ENCODE measurements at regions not wholly inside any gene's neighbourhood (a gene's known extent, or its start where the extent isn't known, plus 50 kb on each side); places are given as distances from the start of the nearest gene placed in this dataset.

GRCh38 chr3:43865351-43865750 lies 174.6 kb downstream of the ABHD5 start:
- Histone ChIP-seq H3K9ac (ENCODE audit: low read depth, low read length, poor library complexity) (peak overlapping the region; percentile 0), H4K91ac (ENCODE audit: low read depth, low read length, poor library complexity) (no peak overlapping the region), H3K27ac (replicated peaks; ENCODE audit: low read length) (no peak overlapping the region), H3K36me3 (replicated peaks in 1 of 2; ENCODE audit: control insufficient read depth in 2 of 2, insufficient read depth in 2 of 2, low read length in 2 of 2) (no peaks in the 10 kb centered on the region), H2AK5ac (ENCODE audit: low read depth, low read length) (no peak overlapping the region), H3K4me3 (ENCODE audit: low read length in 2 of 2) (no peak overlapping the region), H3K4me2 (ENCODE audit: insufficient read depth, low read length, poor library complexity, severe bottlenecking) (no peak overlapping the region), H4K8ac (ENCODE audit: low read depth, low read length) (no peak overlapping the region), H3K4ac (ENCODE audit: low read length) (no peak overlapping the region), H2BK120ac (ENCODE audit: low read depth, low read length) (no peak overlapping the region), H3K23ac (ENCODE audit: low read depth, low read length, poor library complexity) (no peak overlapping the region), H2BK12ac (ENCODE audit: low read length) (no peak overlapping the region), H2AFZ (ENCODE audit: low read length) (no peak overlapping the region), H3K18ac (ENCODE audit: low read length) (no peak overlapping the region), H3K27me3 (ENCODE audit: control insufficient read depth in 3 of 3, insufficient read depth in 3 of 3, low read depth in 1 of 3, low read length in 3 of 3) (peaks cover 0 to 4% (median 0%) of the 10 kb centered on the region in 3 experiments), H3K9me3 (replicated peaks in 1 of 2; ENCODE audit: control insufficient read depth in 2 of 2, insufficient read depth in 1 of 2, low read depth in 1 of 2, low read length in 2 of 2) (no peaks in the 10 kb centered on the region), H2BK15ac (ENCODE audit: low read length) (no peak overlapping the region), H2BK5ac (ENCODE audit: low read length) (no peak overlapping the region), H3K4me1 (ENCODE audit: control insufficient read depth in 2 of 2, insufficient read depth in 1 of 2, low read depth in 1 of 2, low read length in 2 of 2) (peaks cover 0 to 2% of the 10 kb centered on the region in 2 donors), H3K79me1 (ENCODE audit: low read depth, low read length) (no peaks in the 10 kb centered on the region), H3K14ac (ENCODE audit: low read length) (no peak overlapping the region)
- no CpG with 5 or more reads among the region's 4 CpGs for WGBS, 2 donors (ENCODE audit: extremely low coverage in 2 of 2, insufficient read length in 2 of 2, insufficient replicate concordance in 1 of 2)
- no peak for DNase-seq (ENCODE audit: low spot score)

DNA sequence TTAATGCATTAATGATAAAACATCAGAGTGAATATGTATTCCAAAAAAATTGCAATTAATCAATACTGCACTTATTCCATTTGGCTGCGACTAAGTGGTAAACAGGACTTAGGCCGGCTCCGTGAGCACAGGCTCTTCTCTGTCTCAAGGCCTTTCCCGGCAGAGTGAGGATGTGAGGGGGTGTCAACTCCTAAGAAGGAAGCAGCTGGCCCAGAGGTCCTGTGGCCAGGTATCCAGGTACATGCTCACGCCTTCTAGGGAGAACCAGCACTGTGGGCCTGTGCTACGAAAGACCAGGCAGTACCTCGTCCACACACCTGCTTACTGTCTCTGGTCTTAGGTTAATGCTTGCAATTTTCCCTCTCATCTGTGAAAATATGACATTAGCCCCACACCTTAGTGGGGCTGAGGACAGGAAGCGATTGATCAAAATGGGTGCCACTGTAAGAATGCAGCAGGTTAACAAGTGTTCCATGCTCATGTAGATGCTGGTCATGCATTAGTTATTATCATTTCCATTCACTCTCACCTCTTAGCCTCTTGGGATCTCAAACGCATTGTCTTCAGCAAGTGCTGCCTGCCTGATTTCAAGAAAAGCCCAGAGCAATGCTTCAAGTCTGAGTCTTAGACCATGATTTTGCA lies 175.3 kb downstream of the ABHD5 start:
- H2AK5ac ChIP-seq (ENCODE audit: low read depth, low read length), result no peak overlapping the region

DNA sequence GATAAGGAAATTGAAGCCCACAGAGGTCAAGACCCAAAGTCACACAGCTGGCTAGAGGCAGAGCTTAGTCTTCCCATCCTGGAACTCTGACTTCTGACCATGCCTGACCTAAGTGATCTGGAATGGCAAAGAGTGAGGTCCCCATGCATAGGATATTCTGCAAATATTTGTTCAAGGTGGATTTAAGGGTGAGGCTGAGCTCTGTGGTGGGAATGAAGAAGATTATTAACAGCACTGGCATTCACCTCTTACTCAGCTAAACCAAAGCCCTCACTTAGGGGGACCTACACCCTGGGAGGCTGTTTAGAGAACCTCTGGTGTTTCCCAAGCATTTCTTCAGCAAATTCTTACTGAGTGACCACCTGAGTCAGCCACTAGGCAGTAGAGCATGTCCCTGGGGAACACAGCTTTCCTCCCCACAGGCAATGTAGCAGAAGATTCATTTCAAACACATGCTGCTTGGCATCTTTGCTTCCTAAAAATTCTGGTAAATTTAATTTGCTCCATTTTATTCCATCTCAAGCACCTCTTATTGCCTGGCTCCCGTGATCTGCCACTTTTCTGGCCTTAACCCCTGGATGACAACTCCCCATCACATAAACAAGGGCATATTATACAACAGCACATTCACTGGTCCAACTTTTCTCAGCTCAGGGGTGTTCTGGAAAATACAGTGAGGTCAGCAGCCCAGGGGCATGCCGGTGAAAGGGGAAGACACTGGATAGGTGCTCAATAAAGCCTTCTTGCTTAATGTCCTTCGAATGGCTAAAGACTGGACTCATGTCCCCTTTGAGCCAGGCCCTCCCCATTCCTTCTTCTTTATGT lies 176.0 kb downstream of the ABHD5 start:
- no peak overlapping the region for H3K9ac ChIP-seq (ENCODE audit: low read depth, low read length, poor library complexity)
- H2BK15ac ChIP-seq (ENCODE audit: low read length), result no peak overlapping the region
- no peak overlapping the region for H2BK12ac ChIP-seq (ENCODE audit: low read length)
- H3K9me3 ChIP-seq (replicated peaks in 1 of 2; ENCODE audit: control insufficient read depth in 2 of 2, insufficient read depth in 1 of 2, low read depth in 1 of 2, low read length in 2 of 2), result no peaks in the 10 kb centered on the region
- H2AK5ac ChIP-seq (ENCODE audit: low read depth, low read length), result no peak overlapping the region
- H2BK5ac ChIP-seq (ENCODE audit: low read length), result no peak overlapping the region
- no peaks in the 10 kb centered on the region for H3K36me3 ChIP-seq (replicated peaks in 1 of 2; ENCODE audit: control insufficient read depth in 2 of 2, insufficient read depth in 2 of 2, low read length in 2 of 2)
- H2AFZ ChIP-seq (ENCODE audit: low read length), result no peak overlapping the region
- H3K27ac ChIP-seq (replicated peaks; ENCODE audit: low read length), result no peak overlapping the region
- H3K79me1 ChIP-seq (ENCODE audit: low read depth, low read length), result no peaks in the 10 kb centered on the region
- no peak overlapping the region for H2BK120ac ChIP-seq (ENCODE audit: low read depth, low read length)
- no peak overlapping the region for H3K18ac ChIP-seq (ENCODE audit: low read length)
- no peak overlapping the region for H4K8ac ChIP-seq (ENCODE audit: low read depth, low read length)
- H4K91ac ChIP-seq (ENCODE audit: low read depth, low read length, poor library complexity), result no peak overlapping the region
- H3K4me1 ChIP-seq (ENCODE audit: control insufficient read depth in 2 of 2, insufficient read depth in 1 of 2, low read depth in 1 of 2, low read length in 2 of 2), result peaks cover 0 to 2% of the 10 kb centered on the region in 2 donors
- H3K4me3 ChIP-seq (ENCODE audit: low read length in 2 of 2), result no peak overlapping the region
- no peak overlapping the region for H3K23ac ChIP-seq (ENCODE audit: low read depth, low read length, poor library complexity)
- peaks cover 0 to 4% (median 0%) of the 10 kb centered on the region in 3 experiments for H3K27me3 ChIP-seq (ENCODE audit: control insufficient read depth in 3 of 3, insufficient read depth in 3 of 3, low read depth in 1 of 3, low read length in 3 of 3)
- no peak for DNase-seq (ENCODE audit: low spot score)
- H3K4ac ChIP-seq (ENCODE audit: low read length), result no peak overlapping the region
- no peak overlapping the region for H3K14ac ChIP-seq (ENCODE audit: low read length)
- WGBS, 2 donors (ENCODE audit: extremely low coverage in 2 of 2, insufficient read length in 2 of 2, insufficient replicate concordance in 1 of 2), result no CpG with 5 or more reads among the region's 3 CpGs
- H3K4me2 ChIP-seq (ENCODE audit: insufficient read depth, low read length, poor library complexity, severe bottlenecking), result no peak overlapping the region

More for the DNA sequence above, 175.3 kb downstream of the ABHD5 start:
- Histone ChIP-seq H3K36me3 (replicated peaks in 1 of 2; ENCODE audit: control insufficient read depth in 2 of 2, insufficient read depth in 2 of 2, low read length in 2 of 2) (no peaks in the 10 kb centered on the region), H2BK15ac (ENCODE audit: low read length) (no peak overlapping the region), H4K91ac (ENCODE audit: low read depth, low read length, poor library complexity) (no peak overlapping the region), H3K9ac (ENCODE audit: low read depth, low read length, poor library complexity) (no peak overlapping the region), H3K4me1 (ENCODE audit: control insufficient read depth in 2 of 2, insufficient read depth in 1 of 2, low read depth in 1 of 2, low read length in 2 of 2) (peaks cover 0 to 2% of the 10 kb centered on the region in 2 donors), H2BK120ac (ENCODE audit: low read depth, low read length) (no peak overlapping the region), H2BK5ac (ENCODE audit: low read length) (no peak overlapping the region), H3K79me1 (ENCODE audit: low read depth, low read length) (no peaks in the 10 kb centered on the region), H3K23ac (ENCODE audit: low read depth, low read length, poor library complexity) (no peak overlapping the region), H3K4me3 (ENCODE audit: low read length in 2 of 2) (no peak overlapping the region), H3K4me2 (ENCODE audit: insufficient read depth, low read length, poor library complexity, severe bottlenecking) (no peak overlapping the region), H3K4ac (ENCODE audit: low read length) (no peak overlapping the region), H4K8ac (ENCODE audit: low read depth, low read length) (no peak overlapping the region), H3K9me3 (replicated peaks in 1 of 2; ENCODE audit: control insufficient read depth in 2 of 2, insufficient read depth in 1 of 2, low read depth in 1 of 2, low read length in 2 of 2) (no peaks in the 10 kb centered on the region), H3K14ac (ENCODE audit: low read length) (no peak overlapping the region), H3K27me3 (ENCODE audit: control insufficient read depth in 3 of 3, insufficient read depth in 3 of 3, low read depth in 1 of 3, low read length in 3 of 3) (peaks cover 0 to 4% (median 0%) of the 10 kb centered on the region in 3 experiments), H2AFZ (ENCODE audit: low read length) (no peak overlapping the region), H3K18ac (ENCODE audit: low read length) (no peak overlapping the region), H2BK12ac (ENCODE audit: low read length) (no peak overlapping the region), H3K27ac (replicated peaks; ENCODE audit: low read length) (no peak overlapping the region)
- WGBS, 2 donors (ENCODE audit: extremely low coverage in 2 of 2, insufficient read length in 2 of 2, insufficient replicate concordance in 1 of 2), result no CpG with 5 or more reads among the region's 9 CpGs
- no peak for DNase-seq (ENCODE audit: low spot score)

DNA sequence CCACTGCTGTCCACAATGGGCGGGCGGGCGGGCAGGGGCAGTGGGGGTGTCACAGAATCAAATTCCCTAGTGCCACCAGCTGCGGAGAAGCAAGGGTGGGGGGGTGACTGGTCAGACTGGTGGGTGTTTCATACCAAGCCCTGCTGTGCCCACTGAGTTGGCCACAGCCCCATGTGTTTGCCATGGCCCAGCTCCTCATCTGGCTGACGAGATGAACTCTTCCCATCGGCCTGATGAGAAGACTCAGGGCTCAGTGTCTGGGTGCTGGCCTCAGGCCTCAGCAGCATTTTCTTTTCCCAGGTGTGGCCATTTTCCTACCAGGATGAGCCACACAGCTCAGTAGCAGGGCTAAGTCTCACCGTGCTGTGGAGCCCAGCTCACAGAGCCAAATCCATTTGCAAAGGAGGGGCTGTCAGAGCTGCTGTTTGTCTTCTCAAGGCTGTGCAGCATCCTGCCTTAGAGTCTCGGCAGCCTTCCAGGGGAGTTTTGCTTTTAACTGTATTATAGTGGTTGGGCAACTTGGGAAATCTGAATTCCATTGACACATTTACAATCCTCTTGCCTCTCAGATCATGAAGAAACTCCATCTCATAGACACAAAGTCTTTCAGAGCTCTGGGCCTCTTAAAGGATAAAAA lies 176.8 kb downstream of the ABHD5 start:
- no CpG with 5 or more reads among the region's 8 CpGs for WGBS, 2 donors (ENCODE audit: extremely low coverage in 2 of 2, insufficient read length in 2 of 2, insufficient replicate concordance in 1 of 2)
- no peak for DNase-seq (ENCODE audit: low spot score)

More for the DNA sequence above, 176.8 kb downstream of the ABHD5 start:
- Histone ChIP-seq H3K4me1 (ENCODE audit: control insufficient read depth in 2 of 2, insufficient read depth in 1 of 2, low read depth in 1 of 2, low read length in 2 of 2) (peaks cover 0 to 4% of the 10 kb centered on the region in 2 donors), H3K79me1 (ENCODE audit: low read depth, low read length) (no peaks in the 10 kb centered on the region), H3K23ac (ENCODE audit: low read depth, low read length, poor library complexity) (no peak overlapping the region), H3K4me3 (ENCODE audit: low read length in 2 of 2) (no peak overlapping the region), H3K4me2 (ENCODE audit: insufficient read depth, low read length, poor library complexity, severe bottlenecking) (no peak overlapping the region), H4K8ac (ENCODE audit: low read depth, low read length) (peak overlapping the region; percentile 21), H3K9me3 (replicated peaks in 1 of 2; ENCODE audit: control insufficient read depth in 2 of 2, insufficient read depth in 1 of 2, low read depth in 1 of 2, low read length in 2 of 2) (no peaks in the 10 kb centered on the region), H2BK5ac (ENCODE audit: low read length) (no peak overlapping the region), H3K14ac (ENCODE audit: low read length) (no peak overlapping the region), H2BK120ac (ENCODE audit: low read depth, low read length) (no peak overlapping the region), H3K36me3 (replicated peaks in 1 of 2; ENCODE audit: control insufficient read depth in 2 of 2, insufficient read depth in 2 of 2, low read length in 2 of 2) (no peaks in the 10 kb centered on the region), H2BK12ac (ENCODE audit: low read length) (peak overlapping the region; percentile 25), H2BK15ac (ENCODE audit: low read length) (no peak overlapping the region), H3K9ac (ENCODE audit: low read depth, low read length, poor library complexity) (peak overlapping the region; percentile 18), H2AFZ (ENCODE audit: low read length) (no peak overlapping the region), H3K4ac (ENCODE audit: low read length) (no peak overlapping the region), H3K27ac (replicated peaks; ENCODE audit: low read length) (no peak overlapping the region), H4K91ac (ENCODE audit: low read depth, low read length, poor library complexity) (no peak overlapping the region), H3K18ac (ENCODE audit: low read length) (no peak overlapping the region), H2AK5ac (ENCODE audit: low read depth, low read length) (no peak overlapping the region), H3K27me3 (ENCODE audit: control insufficient read depth in 3 of 3, insufficient read depth in 3 of 3, low read depth in 1 of 3, low read length in 3 of 3) (peaks cover 0 to 4% (median 0%) of the 10 kb centered on the region in 3 experiments)

All from neuronal stem cell (in vitro differentiated cells).